IMR-90 (cell line): ENCODE measurements at regions not wholly inside any gene's neighbourhood (a gene's known extent, or its start where the extent isn't known, plus 50 kb on each side); places are given as distances from the start of the nearest gene placed in this dataset.

Experiments used
- ATAC-seq: fragments of 200-7000 bp; cut with Tn5 transposase; 2 replicates; pipeline ENCODE4 v1.9.1; 2020; ENCODE audit warnings: low read depth, mild to moderate bottlenecking, moderate library complexity
- BruUV-seq: library from RNA; stranded (reverse); fragments of 400-500 nt; replicated peaks from 2 replicates; lab custom pipeline; 2021; lab: Mats Ljungman, UMichigan
- CTCF ChIA-PET: fragments of 300-600 bp; formaldehyde crosslinking; extraction: SDS; loops from one replicate; lab custom pipeline; 2021; ENCODE audit warnings: antibody characterized with exemption; lab: Yijun Ruan, JAX
- POLR2A ChIA-PET: fragments of 300-600 bp; sonication (Branson Sonifier 250); formaldehyde crosslinking; loops from one replicate; lab custom pipeline; 2022; ENCODE audit warnings: antibody characterized with exemption; ENCODE audit not compliant: unreplicated experiment; lab: Charles Lee
- DNase-seq: peaks from one replicate; pipeline ENCODE4 v3.0.0; 2013
- H2AFZ ChIP-seq: replicated peaks from 2 replicates; pipeline ENCODE3; 2013; ENCODE audit warnings: low read length, mild to moderate bottlenecking; ENCODE audit not compliant: poor library complexity
- H2AK5ac ChIP-seq: 2 replicates; pipeline ENCODE4 v1.6.1; 2013; ENCODE audit warnings: low read depth, low read length, inconsistent platforms
- H2AK9ac ChIP-seq: replicated peaks from 2 replicates; pipeline ENCODE3; 2013; ENCODE audit warnings: mild to moderate bottlenecking, low read depth, low read length, moderate library complexity; ENCODE audit not compliant: poor library complexity
- H2BK120ac ChIP-seq: 2 replicates; pipeline ENCODE4 v1.6.1; 2013; ENCODE audit warnings: low read depth, low read length, inconsistent platforms
- H2BK15ac ChIP-seq: 3 replicates; pipeline ENCODE4 v1.6.1; 2013; ENCODE audit warnings: low read depth, low read length, inconsistent platforms
- H2BK20ac ChIP-seq: 2 replicates; pipeline ENCODE4 v1.6.1; 2013; ENCODE audit warnings: low read depth, mild to moderate bottlenecking, inconsistent platforms, low read length, moderate library complexity
- H2BK5ac ChIP-seq: 2 replicates; pipeline ENCODE4 v1.6.1; 2013; ENCODE audit warnings: mild to moderate bottlenecking, low read depth, low read length, inconsistent platforms; ENCODE audit not compliant: poor library complexity, severe bottlenecking
- H3K14ac ChIP-seq: replicated peaks from 2 replicates; pipeline ENCODE4 v1.6.1; 2013; ENCODE audit warnings: low read depth, low read length, inconsistent platforms
- H3K18ac ChIP-seq: 2 replicates; pipeline ENCODE4 v1.6.1; 2013; ENCODE audit warnings: low read depth, low read length, control low read depth
- H3K23ac ChIP-seq: 2 replicates; pipeline ENCODE4 v1.6.1; 2013; ENCODE audit warnings: low read depth, low read length, inconsistent platforms
- H3K27ac ChIP-seq: 2 replicates; pipeline ENCODE4 v1.5.1; 2013; ENCODE audit warnings: mild to moderate bottlenecking, control low read depth, low read length; ENCODE audit not compliant: insufficient read depth
- H3K27me3 ChIP-seq: 2 replicates; pipeline ENCODE4 v1.6.1; 2013; ENCODE audit warnings: low read length; ENCODE audit not compliant: control insufficient read depth, insufficient read depth
- H3K36me3 ChIP-seq: 2 replicates; pipeline ENCODE4 v1.6.1; 2013; ENCODE audit warnings: low read length, mixed read lengths; ENCODE audit not compliant: control insufficient read depth, insufficient read depth
- H3K4ac ChIP-seq: 2 replicates; pipeline ENCODE4 v1.6.1; 2013; ENCODE audit warnings: low read depth, low read length, inconsistent platforms
- H3K4me1 ChIP-seq: 2 replicates; pipeline ENCODE4 v1.6.1; 2013; ENCODE audit warnings: low read length, mixed read lengths; ENCODE audit not compliant: control insufficient read depth, insufficient read depth
- H3K4me2 ChIP-seq: 2 replicates; pipeline ENCODE4 v1.6.1; 2013; ENCODE audit warnings: low read depth, mild to moderate bottlenecking, control low read depth, low read length, moderate library complexity
- H3K4me3 ChIP-seq: 2 replicates; pipeline ENCODE4 v1.5.1; 2013; ENCODE audit warnings: low read depth, mild to moderate bottlenecking, control low read depth, low read length, moderate library complexity; ENCODE audit not compliant: insufficient read depth
- H3K56ac ChIP-seq: 2 replicates; pipeline ENCODE4 v1.6.1; 2013; ENCODE audit warnings: low read length, inconsistent platforms; ENCODE audit not compliant: insufficient read depth; ENCODE audit errors: extremely low read depth
- H3K79me1 ChIP-seq, 2 experiments: 2 replicates each; pipeline ENCODE4 v1.6.1; 2013; ENCODE audit warnings: low read length in 2 of 2, inconsistent platforms in 1 of 2, low read depth in 1 of 2
- H3K9ac ChIP-seq: 2 replicates; pipeline ENCODE4 v1.6.1; 2013; ENCODE audit warnings: low read depth, low read length, control low read depth
- H3K9me1 ChIP-seq: 2 replicates; pipeline ENCODE4 v1.6.1; 2013; ENCODE audit warnings: low read length, inconsistent platforms; ENCODE audit not compliant: insufficient read depth
- H3K9me3 ChIP-seq: 2 replicates; pipeline ENCODE4 v1.6.1; 2013; ENCODE audit warnings: low read length; ENCODE audit not compliant: control insufficient read depth, insufficient read depth
- H4K20me1 ChIP-seq: 2 replicates; pipeline ENCODE4 v1.6.1; 2013; ENCODE audit warnings: low read length, inconsistent platforms; ENCODE audit not compliant: insufficient read depth
- H4K5ac ChIP-seq: 2 replicates; pipeline ENCODE4 v1.6.1; 2013; ENCODE audit warnings: mild to moderate bottlenecking, low read depth, low read length, control low read depth
- H4K8ac ChIP-seq, 2 experiments: 2 replicates each; pipeline ENCODE4 v1.6.1; 2013; ENCODE audit warnings: low read depth in 2 of 2, low read length in 2 of 2, control low read depth in 1 of 2, inconsistent platforms in 1 of 2
- H4K91ac ChIP-seq: 2 replicates; pipeline ENCODE4 v1.6.1; 2013; ENCODE audit warnings: low read depth, low read length, inconsistent platforms; ENCODE audit not compliant: insufficient read depth
- CEBPB ChIP-seq: IDR thresholded peaks from 2 replicates; pipeline ENCODE4 v1.6.1; 2012; ENCODE audit warnings: low read depth, low read length, improper control_type of control experiment
- CHD1 ChIP-seq: IDR thresholded peaks from 2 replicates; pipeline ENCODE4 v1.6.1; 2012; ENCODE audit warnings: low read depth, low read length, improper control_type of control experiment
- MAZ ChIP-seq: IDR thresholded peaks from 2 replicates; pipeline ENCODE4 v1.6.1; 2012; ENCODE audit warnings: low read depth, mild to moderate bottlenecking, low read length, improper control_type of control experiment, moderate library complexity, borderline replicate concordance
- POLR2A ChIP-seq: IDR thresholded peaks from 2 replicates; pipeline ENCODE4 v1.6.1; 2012; ENCODE audit warnings: mild to moderate bottlenecking, low read depth, low read length
- RAD21 ChIP-seq: IDR thresholded peaks from 2 replicates; pipeline ENCODE4 v1.6.1; 2012; ENCODE audit warnings: low read length, improper control_type of control experiment
- SMC3 ChIP-seq: fragments of 150-350 bp; IDR thresholded peaks from 2 replicates; pipeline ENCODE4 v1.6.1; 2016; ENCODE audit warnings: low read depth, mild to moderate bottlenecking, antibody characterized with exemption, low read length, moderate library complexity
- WGBS, 2 experiments: methylation state at CpG; one replicate each; pipeline versions ENCODE4 v1.1.5 to v1.1.7; 2013; ENCODE audit warnings: missing lambda C conversion rate in 2 of 2; ENCODE audit not compliant: insufficient read length in 1 of 2; ENCODE audit errors: extremely low coverage in 2 of 2; 5-methylcytosine and 5-hydroxymethylcytosine counted together
- dilution Hi-C: fragments of 300-500 bp; cut with HindIII; formaldehyde crosslinking; loops from one replicate; pipeline ENCODE4 v1.14.3; 2018; ENCODE audit warnings: low sequenced_read_pairs; ENCODE audit not compliant: unreplicated experiment
- in situ Hi-C: fragments of 300-500 bp; cut with MboI; formaldehyde crosslinking; loops from 3 replicates; pipeline ENCODE4 v1.14.3; 2019; ENCODE audit warnings: low sequenced_read_pairs, inconsistent platforms, mixed read lengths
- intact Hi-C: fragments of 100-400 bp; cut with micrococcal nuclease; formaldehyde crosslinking; loops from 2 replicates; pipeline ENCODE4 v1.10.0; 2022
- TF ChIP-seq, protein P1 (sequence below): conservative IDR thresholded peaks from 2 replicates; pipeline ENCODE4 v1.5.1; 2012; ENCODE audit warnings: mild to moderate bottlenecking, low read depth, low read length, improper control_type of control experiment

DNA sequence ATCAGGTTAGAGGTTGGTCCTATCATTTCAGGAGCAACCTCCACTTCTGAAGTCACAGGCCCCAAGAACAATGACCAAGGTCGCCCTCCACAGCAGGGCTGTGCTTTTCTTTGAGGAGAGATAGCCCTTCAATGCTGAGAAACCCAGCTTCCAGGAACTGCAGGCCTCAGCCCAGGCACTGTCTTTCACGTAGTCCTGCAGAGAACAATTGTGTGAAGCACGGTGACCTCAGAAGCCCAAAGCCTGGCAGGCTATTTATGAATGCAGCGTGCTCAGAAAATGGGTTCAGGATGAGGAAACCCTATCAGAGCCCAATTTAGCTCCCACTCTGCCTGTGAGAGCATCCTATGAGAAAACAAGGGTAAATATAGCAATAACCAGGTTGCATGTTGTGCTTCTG is 388.3 kb downstream of the PLK2 start:
- CTCF ChIA-PET: no interaction called here
- BruUV-seq: no TSS peak

More for the DNA sequence above, 388.3 kb downstream of the PLK2 start:
- Histone ChIP-seq H3K36me3 (no peaks in the 10 kb centered on the region), H3K23ac (no peak overlapping the region), H3K4ac (no peak overlapping the region), H3K27ac (no peak overlapping the region), H3K9me1 (no peaks in the 10 kb centered on the region), H3K9ac (no peak overlapping the region), H3K4me3 (no peak overlapping the region), H2AK5ac (no peak overlapping the region), H4K8ac (no peak overlapping the region), H3K9me3 (no peaks in the 10 kb centered on the region), H3K79me1 (no peaks in the 10 kb centered on the region), H2BK5ac (no peak overlapping the region), H3K4me2 (no peak overlapping the region), H3K18ac (no peak overlapping the region), H4K5ac (no peak overlapping the region), H4K20me1 (no peaks in the 10 kb centered on the region), H2BK15ac (no peak overlapping the region), H4K91ac (no peak overlapping the region), H2AFZ (no peak overlapping the region), H3K56ac (no peak overlapping the region), H2BK120ac (no peak overlapping the region), H3K27me3 (no peaks in the 10 kb centered on the region), H2AK9ac (no peak overlapping the region), H2BK20ac (no peak overlapping the region), H3K4me1 (no peaks in the 10 kb centered on the region), H3K14ac (no peak overlapping the region)
- DNase-seq (no peak), ATAC-seq (no peak)
- TF ChIP-seq, protein P1, sequence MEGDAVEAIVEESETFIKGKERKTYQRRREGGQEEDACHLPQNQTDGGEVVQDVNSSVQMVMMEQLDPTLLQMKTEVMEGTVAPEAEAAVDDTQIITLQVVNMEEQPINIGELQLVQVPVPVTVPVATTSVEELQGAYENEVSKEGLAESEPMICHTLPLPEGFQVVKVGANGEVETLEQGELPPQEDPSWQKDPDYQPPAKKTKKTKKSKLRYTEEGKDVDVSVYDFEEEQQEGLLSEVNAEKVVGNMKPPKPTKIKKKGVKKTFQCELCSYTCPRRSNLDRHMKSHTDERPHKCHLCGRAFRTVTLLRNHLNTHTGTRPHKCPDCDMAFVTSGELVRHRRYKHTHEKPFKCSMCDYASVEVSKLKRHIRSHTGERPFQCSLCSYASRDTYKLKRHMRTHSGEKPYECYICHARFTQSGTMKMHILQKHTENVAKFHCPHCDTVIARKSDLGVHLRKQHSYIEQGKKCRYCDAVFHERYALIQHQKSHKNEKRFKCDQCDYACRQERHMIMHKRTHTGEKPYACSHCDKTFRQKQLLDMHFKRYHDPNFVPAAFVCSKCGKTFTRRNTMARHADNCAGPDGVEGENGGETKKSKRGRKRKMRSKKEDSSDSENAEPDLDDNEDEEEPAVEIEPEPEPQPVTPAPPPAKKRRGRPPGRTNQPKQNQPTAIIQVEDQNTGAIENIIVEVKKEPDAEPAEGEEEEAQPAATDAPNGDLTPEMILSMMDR: no peak
- TF ChIP-seq CHD1 (no peak), RAD21 (no peak), POLR2A (no peak), SMC3 (no peak), MAZ (no peak), CEBPB (no peak)
- in situ Hi-C loops: no loop called here
- POLR2A ChIA-PET: no interaction called here
- dilution Hi-C loops: no loop called here
- intact Hi-C loops: no loop called here
- WGBS, 2 experiments: no CpG with 5 or more reads among the region's 4 CpGs
